ENCODE measurements at regions not wholly inside any gene's neighbourhood (a gene's known extent, or its start where the extent isn't known, plus 50 kb on each side); places are given as distances from the start of the nearest gene placed in this dataset.

DNA sequence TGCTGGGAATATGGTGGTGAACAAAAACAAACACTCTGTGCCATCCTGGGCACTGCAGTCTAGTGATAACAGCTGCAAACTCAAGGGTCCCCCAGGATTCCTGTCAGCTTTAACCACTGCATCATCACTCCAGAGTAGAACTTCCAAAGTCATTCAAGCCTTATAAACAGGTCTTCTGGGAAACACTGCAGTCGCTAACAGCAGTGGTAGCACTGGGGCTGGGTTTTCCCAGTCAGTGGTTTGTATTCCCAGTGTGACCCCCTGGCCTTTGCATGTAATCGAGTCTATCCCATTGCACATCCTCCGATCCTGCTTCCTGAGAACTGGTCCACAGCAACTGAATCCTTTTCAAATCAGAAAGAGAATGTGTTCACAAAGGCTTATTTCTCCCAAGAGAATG is 623.5 kb downstream of the EDEM1 start:
- ATAC-seq, result no peak
- WGBS (ENCODE audit: insufficient coverage), result 97% methylated on average over 3 of the region's 3 CpGs

DNA sequence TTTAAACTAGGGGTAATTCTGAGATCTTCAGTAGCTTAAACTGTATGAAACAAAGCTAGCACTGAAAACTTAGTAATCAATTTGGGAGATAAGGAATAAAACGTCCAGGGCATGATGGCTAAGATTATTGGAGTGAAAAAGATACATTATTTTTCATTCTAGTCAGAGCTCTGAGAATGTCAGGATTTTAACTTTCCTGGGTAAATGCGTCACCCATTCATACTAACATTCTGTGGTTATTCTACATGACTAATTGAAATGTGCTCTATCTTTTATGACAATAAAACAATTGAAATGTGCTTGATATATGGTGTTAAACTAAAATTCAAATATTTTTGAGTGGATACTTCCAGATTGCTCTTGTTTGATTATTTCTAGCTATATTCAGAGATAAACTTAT is 626.0 kb downstream of the EDEM1 start:
- H3K9me3 Mint-ChIP-seq, result peaks cover 0 to 3% of the 10 kb centered on the region in 2 donors
- intact Hi-C loops (cut with micrococcal nuclease), result no loop called here
- no peaks in the 10 kb centered on the region for H3K27me3 Mint-ChIP-seq (ENCODE audit: low read depth in 2 of 2)
- H3K4me1 Mint-ChIP-seq, result no peaks in the 10 kb centered on the region
- H3K27ac ChIP-seq (ENCODE audit: low read length), result no peak overlapping the region
- no peak overlapping the region for H3K4me3 Mint-ChIP-seq
- 63% methylated on average over 1 of the region's 2 CpGs for WGBS (ENCODE audit: insufficient coverage)
- TF ChIP-seq, protein P1, sequence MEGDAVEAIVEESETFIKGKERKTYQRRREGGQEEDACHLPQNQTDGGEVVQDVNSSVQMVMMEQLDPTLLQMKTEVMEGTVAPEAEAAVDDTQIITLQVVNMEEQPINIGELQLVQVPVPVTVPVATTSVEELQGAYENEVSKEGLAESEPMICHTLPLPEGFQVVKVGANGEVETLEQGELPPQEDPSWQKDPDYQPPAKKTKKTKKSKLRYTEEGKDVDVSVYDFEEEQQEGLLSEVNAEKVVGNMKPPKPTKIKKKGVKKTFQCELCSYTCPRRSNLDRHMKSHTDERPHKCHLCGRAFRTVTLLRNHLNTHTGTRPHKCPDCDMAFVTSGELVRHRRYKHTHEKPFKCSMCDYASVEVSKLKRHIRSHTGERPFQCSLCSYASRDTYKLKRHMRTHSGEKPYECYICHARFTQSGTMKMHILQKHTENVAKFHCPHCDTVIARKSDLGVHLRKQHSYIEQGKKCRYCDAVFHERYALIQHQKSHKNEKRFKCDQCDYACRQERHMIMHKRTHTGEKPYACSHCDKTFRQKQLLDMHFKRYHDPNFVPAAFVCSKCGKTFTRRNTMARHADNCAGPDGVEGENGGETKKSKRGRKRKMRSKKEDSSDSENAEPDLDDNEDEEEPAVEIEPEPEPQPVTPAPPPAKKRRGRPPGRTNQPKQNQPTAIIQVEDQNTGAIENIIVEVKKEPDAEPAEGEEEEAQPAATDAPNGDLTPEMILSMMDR (IDR thresholded peaks at IDR 0.05), result no peak
- H3K27me3 ChIP-seq (ENCODE audit: control insufficient read depth, insufficient read depth, low read length), result no peaks in the 10 kb centered on the region
- no peaks in the 10 kb centered on the region for H3K4me1 ChIP-seq (ENCODE audit: control insufficient read depth, insufficient read depth, low read length)
- DNase-seq (no peak), ATAC-seq (no peak)
- no peaks in the 10 kb centered on the region for H3K36me3 ChIP-seq (ENCODE audit: control insufficient read depth, insufficient read depth, low read length)
- H3K9me3 ChIP-seq (ENCODE audit: control insufficient read depth, insufficient read depth, low read length), result no peaks in the 10 kb centered on the region
- H3K27ac Mint-ChIP-seq, result no peak overlapping the region
- H3K36me3 Mint-ChIP-seq, result no peaks in the 10 kb centered on the region
- no peak overlapping the region for H3K4me3 ChIP-seq (ENCODE audit: low read length)

More for the DNA sequence above, 623.5 kb downstream of the EDEM1 start:
- H3K27ac Mint-ChIP-seq, result no peak overlapping the region
- H3K4me1 Mint-ChIP-seq, result no peaks in the 10 kb centered on the region
- H3K36me3 ChIP-seq (ENCODE audit: control insufficient read depth, insufficient read depth, low read length), result no peaks in the 10 kb centered on the region
- no peak overlapping the region for H3K27ac ChIP-seq (ENCODE audit: low read length)
- TF ChIP-seq, protein P1 (IDR thresholded peaks at IDR 0.05), result no peak
- no peaks in the 10 kb centered on the region for H3K9me3 ChIP-seq (ENCODE audit: control insufficient read depth, insufficient read depth, low read length)
- peaks cover 0 to 3% of the 10 kb centered on the region in 2 donors for H3K9me3 Mint-ChIP-seq
- no peaks in the 10 kb centered on the region for H3K4me1 ChIP-seq (ENCODE audit: control insufficient read depth, insufficient read depth, low read length)
- intact Hi-C loops (cut with micrococcal nuclease), result no loop called here
- H3K27me3 Mint-ChIP-seq (ENCODE audit: low read depth in 2 of 2), result no peaks in the 10 kb centered on the region
- H3K4me3 Mint-ChIP-seq, result no peak overlapping the region
- H3K27me3 ChIP-seq (ENCODE audit: control insufficient read depth, insufficient read depth, low read length), result no peaks in the 10 kb centered on the region
- H3K4me3 ChIP-seq (ENCODE audit: low read length), result no peak overlapping the region
- DNase-seq, result no peak
- H3K36me3 Mint-ChIP-seq, result no peaks in the 10 kb centered on the region

DNA sequence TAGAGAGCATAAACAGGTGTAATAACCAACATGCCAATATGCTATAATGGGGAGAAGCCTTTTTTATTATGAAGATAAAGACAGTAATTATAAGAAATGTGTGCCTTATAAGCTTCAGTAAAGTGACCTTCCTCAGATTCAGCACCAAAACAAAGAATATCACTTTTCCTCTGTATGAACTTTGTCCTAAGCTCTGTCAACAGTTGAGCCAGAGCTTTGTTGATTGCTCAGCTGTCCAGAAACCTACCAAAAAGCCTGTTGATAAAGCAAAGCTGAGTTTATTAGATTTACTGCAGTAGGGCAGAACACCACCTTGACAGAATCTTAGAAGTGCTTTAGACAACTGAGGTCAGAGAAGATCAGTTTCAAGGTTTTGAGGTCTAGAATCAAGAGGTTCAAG is 635.3 kb downstream of the EDEM1 start:
- Histone ChIP-seq H3K27me3 (ENCODE audit: control insufficient read depth, insufficient read depth, low read length) (no peaks in the 10 kb centered on the region), H3K4me1 (ENCODE audit: control insufficient read depth, insufficient read depth, low read length) (no peaks in the 10 kb centered on the region), H3K27ac (ENCODE audit: low read length) (no peak overlapping the region), H3K36me3 (ENCODE audit: control insufficient read depth, insufficient read depth, low read length) (no peaks in the 10 kb centered on the region), H3K9me3 (ENCODE audit: control insufficient read depth, insufficient read depth, low read length) (no peaks in the 10 kb centered on the region), H3K4me3 (ENCODE audit: low read length) (no peak overlapping the region)
- intact Hi-C loops (cut with micrococcal nuclease), result no loop called here
- Mint-ChIP-seq H3K36me3 (no peaks in the 10 kb centered on the region), H3K27ac (no peak overlapping the region), H3K4me1 (no peaks in the 10 kb centered on the region), H3K9me3 (peaks cover 2 to 8% of the 10 kb centered on the region in 2 donors), H3K4me3 (no peak overlapping the region), H3K27me3 (ENCODE audit: low read depth in 2 of 2) (no peaks in the 10 kb centered on the region)
- ATAC-seq (no peak), DNase-seq (no peak)
- TF ChIP-seq, protein P1 (IDR thresholded peaks at IDR 0.05), result no peak

DNA sequence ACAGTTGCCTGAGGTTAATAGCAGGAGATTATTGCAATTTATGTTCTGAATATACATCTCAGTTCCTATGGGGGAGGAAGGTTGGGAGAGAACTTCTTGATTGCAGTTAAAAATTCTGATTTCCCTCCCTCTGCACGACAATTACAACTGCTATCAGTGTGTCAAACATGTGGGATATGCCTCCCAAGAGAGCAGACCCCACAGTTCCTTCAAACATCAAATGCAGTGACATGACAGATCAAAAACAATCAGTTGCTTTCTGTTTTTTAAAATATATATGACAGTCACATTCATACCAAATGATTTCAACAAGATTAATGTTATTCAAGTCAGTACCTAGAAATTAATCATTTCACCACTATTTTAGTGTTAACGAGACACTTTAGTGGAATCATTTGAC is 639.0 kb downstream of the EDEM1 start:
- Histone ChIP-seq H3K27me3 (ENCODE audit: control insufficient read depth, insufficient read depth, low read length) (no peaks in the 10 kb centered on the region), H3K9me3 (ENCODE audit: control insufficient read depth, insufficient read depth, low read length) (no peaks in the 10 kb centered on the region), H3K4me3 (ENCODE audit: low read length) (no peak overlapping the region), H3K36me3 (ENCODE audit: control insufficient read depth, insufficient read depth, low read length) (no peaks in the 10 kb centered on the region), H3K4me1 (ENCODE audit: control insufficient read depth, insufficient read depth, low read length) (no peaks in the 10 kb centered on the region), H3K27ac (ENCODE audit: low read length) (no peak overlapping the region)
- Mint-ChIP-seq H3K4me1 (no peaks in the 10 kb centered on the region), H3K27ac (no peak overlapping the region), H3K27me3 (ENCODE audit: low read depth in 2 of 2) (no peaks in the 10 kb centered on the region), H3K9me3 (peaks cover 9 to 10% of the 10 kb centered on the region in 2 donors), H3K36me3 (no peaks in the 10 kb centered on the region), H3K4me3 (no peak overlapping the region)
- 100% methylated on average over 1 of the region's 2 CpGs for WGBS (ENCODE audit: insufficient coverage)
- TF ChIP-seq, protein P1 (IDR thresholded peaks at IDR 0.05), result no peak
- no peak for ATAC-seq
- no peak for DNase-seq
- intact Hi-C loops (cut with micrococcal nuclease), result no loop called here

Data from natural killer cell (primary cell).